ENCODE measurements at regions not wholly inside any gene's neighbourhood (a gene's known extent, or its start where the extent isn't known, plus 50 kb on each side); places are given as distances from the start of the nearest gene placed in this dataset.
"Not testable (repeated sequence)": the region's sequence is repeated elsewhere in the genome, so short reads cannot be mapped to it uniquely, and the experiment has no call there.

DNA sequence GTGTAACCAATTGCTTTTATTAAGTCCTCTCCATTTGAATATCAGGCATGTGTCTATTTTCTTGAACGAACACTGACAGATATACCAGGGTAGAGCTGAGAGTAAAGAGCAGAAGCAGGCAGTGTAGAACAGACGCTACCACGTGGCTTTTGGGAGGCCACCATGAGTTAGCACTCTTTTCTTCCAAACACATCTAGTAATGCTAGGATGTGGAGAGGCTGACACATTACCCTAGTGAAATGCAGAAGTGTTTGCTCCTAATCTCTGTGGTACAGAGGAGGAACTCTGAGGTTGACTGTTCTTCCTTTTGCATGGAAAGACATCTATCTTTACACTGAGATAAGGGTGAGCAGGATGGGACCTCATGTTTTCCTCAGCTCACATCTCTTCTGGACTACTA is 216.3 kb downstream of the SATB1 start:
- Mint-ChIP-seq H3K27ac (no peak overlapping the region), H3K36me3 (ENCODE audit: low read depth) (no peaks in the 10 kb centered on the region), H3K4me1 (ENCODE audit: low read depth) (no peaks in the 10 kb centered on the region), H3K27me3 (peaks cover 10% of the 10 kb centered on the region), H3K4me3 (no peak overlapping the region), H3K9me3 (no peaks in the 10 kb centered on the region)
- no peak overlapping the region for H3K4me3 ChIP-seq (ENCODE audit: low read length)
- no peaks in the 10 kb centered on the region for H3K36me3 ChIP-seq (ENCODE audit: insufficient read depth, low read length)
- intact Hi-C loops (cut with DNase I, micrococcal nuclease): no loop called here
- POLR2A ChIA-PET: no interaction called here
- no peaks in the 10 kb centered on the region for H3K4me1 ChIP-seq (ENCODE audit: insufficient read depth, low read length)
- DNase-seq (peak in 3 of 14 experiments; percentile 4 to 10 (median 8)), ATAC-seq (ENCODE audit: poor library complexity) (no peak)
- H3K9me3 ChIP-seq (ENCODE audit: control insufficient read depth in 1 of 2, insufficient read depth in 1 of 2, low read length in 2 of 2): no peaks in the 10 kb centered on the region
- H3K27ac ChIP-seq (ENCODE audit: low read depth in 1 of 2, low read length in 2 of 2): no peak overlapping the region
- H3K27me3 ChIP-seq (ENCODE audit: control insufficient read depth in 1 of 2, insufficient read depth in 2 of 2, low read length in 2 of 2): no peaks in the 10 kb centered on the region
- CTCF ChIA-PET: no interaction called here
- no peak for TF ChIP-seq CTCF (IDR thresholded peaks at IDR 0.05)

- Mint-ChIP-seq H3K9me3 (no peaks in the 10 kb centered on the region), H3K4me3 (no peak overlapping the region), H3K27ac (no peak overlapping the region), H3K27me3 (peaks cover 10% of the 10 kb centered on the region), H3K4me1 (ENCODE audit: low read depth) (no peaks in the 10 kb centered on the region), H3K36me3 (ENCODE audit: low read depth) (no peaks in the 10 kb centered on the region)
- intact Hi-C loops (cut with DNase I, micrococcal nuclease): no loop called here
- no peak for TF ChIP-seq CTCF (IDR thresholded peaks at IDR 0.05)
- DNase-seq: no peak
- Histone ChIP-seq H3K27ac (ENCODE audit: low read depth in 1 of 2, low read length in 2 of 2) (no peak overlapping the region), H3K9me3 (ENCODE audit: control insufficient read depth in 1 of 2, insufficient read depth in 1 of 2, low read length in 2 of 2) (no peaks in the 10 kb centered on the region), H3K4me3 (ENCODE audit: low read length) (no peak overlapping the region), H3K4me1 (ENCODE audit: insufficient read depth, low read length) (no peaks in the 10 kb centered on the region), H3K36me3 (ENCODE audit: insufficient read depth, low read length) (no peaks in the 10 kb centered on the region), H3K27me3 (ENCODE audit: control insufficient read depth in 1 of 2, insufficient read depth in 2 of 2, low read length in 2 of 2) (no peaks in the 10 kb centered on the region)
- ATAC-seq (ENCODE audit: poor library complexity): no peak
- ChIA-PET CTCF (no interaction called here), POLR2A (no interaction called here)
Measured at GRCh38 chr3:18208091-18208490, 217.0 kb downstream of the SATB1 start.

- ChIA-PET CTCF (no interaction called here), POLR2A (no interaction called here)
- H3K9me3 ChIP-seq (ENCODE audit: control insufficient read depth in 1 of 2, insufficient read depth in 1 of 2, low read length in 2 of 2): no peaks in the 10 kb centered on the region
- no peak overlapping the region for H3K4me3 Mint-ChIP-seq
- no peaks in the 10 kb centered on the region for H3K36me3 ChIP-seq (ENCODE audit: insufficient read depth, low read length)
- no peaks in the 10 kb centered on the region for H3K9me3 Mint-ChIP-seq
- no peak overlapping the region for H3K4me3 ChIP-seq (ENCODE audit: low read length)
- DNase-seq (no peak), ATAC-seq (ENCODE audit: poor library complexity) (no peak)
- H3K36me3 Mint-ChIP-seq (ENCODE audit: low read depth): no peaks in the 10 kb centered on the region
- intact Hi-C loops (cut with DNase I, micrococcal nuclease): no loop called here
- H3K27ac Mint-ChIP-seq: no peak overlapping the region
- no peak for TF ChIP-seq CTCF (IDR thresholded peaks at IDR 0.05)
- no peaks in the 10 kb centered on the region for H3K4me1 Mint-ChIP-seq (ENCODE audit: low read depth)
- H3K27ac ChIP-seq (ENCODE audit: low read depth in 1 of 2, low read length in 2 of 2): no peak overlapping the region
- H3K27me3 Mint-ChIP-seq: peaks cover 10% of the 10 kb centered on the region
- H3K4me1 ChIP-seq (ENCODE audit: insufficient read depth, low read length): no peaks in the 10 kb centered on the region
- H3K27me3 ChIP-seq (ENCODE audit: control insufficient read depth in 1 of 2, insufficient read depth in 2 of 2, low read length in 2 of 2): no peaks in the 10 kb centered on the region
Measured at GRCh38 chr3:18207226-18207625, 217.9 kb downstream of the SATB1 start.

DNA sequence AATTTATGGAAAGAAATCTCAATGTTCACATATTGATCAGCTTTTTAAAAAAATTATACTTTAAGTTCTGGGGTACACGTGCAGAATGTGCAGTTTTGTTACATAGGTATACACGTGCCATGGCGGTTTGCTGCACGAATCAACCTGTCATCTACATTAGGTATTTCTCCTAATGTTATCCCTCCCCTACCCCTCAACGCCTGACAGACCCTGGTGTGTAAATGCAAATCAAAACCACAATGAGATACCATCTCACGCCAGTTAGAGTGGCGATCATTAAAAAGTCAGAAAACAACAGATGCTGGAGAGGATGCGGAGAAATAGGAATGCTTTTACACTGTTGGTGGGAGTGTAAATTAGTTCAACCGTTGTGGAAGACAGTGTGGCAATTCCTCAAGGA is 219.4 kb downstream of the SATB1 start:
- H3K4me1 Mint-ChIP-seq (ENCODE audit: low read depth); H3K27ac Mint-ChIP-seq; H3K27me3 Mint-ChIP-seq; H3K27me3 ChIP-seq (ENCODE audit: control insufficient read depth in 1 of 2, insufficient read depth in 2 of 2, low read length in 2 of 2); H3K4me1 ChIP-seq (ENCODE audit: insufficient read depth, low read length); CTCF ChIA-PET; H3K4me3 ChIP-seq (ENCODE audit: low read length); H3K4me3 Mint-ChIP-seq; H3K27ac ChIP-seq (ENCODE audit: low read depth in 1 of 2, low read length in 2 of 2); ATAC-seq (ENCODE audit: poor library complexity); H3K36me3 ChIP-seq (ENCODE audit: insufficient read depth, low read length); H3K9me3 Mint-ChIP-seq; H3K36me3 Mint-ChIP-seq (ENCODE audit: low read depth); POLR2A ChIA-PET; DNase-seq; H3K9me3 ChIP-seq (ENCODE audit: control insufficient read depth in 1 of 2, insufficient read depth in 1 of 2, low read length in 2 of 2); intact Hi-C loops (cut with DNase I, micrococcal nuclease): not testable (repeated sequence)
